GM18868 (cell line): ENCODE measurements at regions not wholly inside any gene's neighbourhood (a gene's known extent, or its start where the extent isn't known, plus 50 kb on each side); places are given as distances from the start of the nearest gene placed in this dataset.
"Not testable (repeated sequence)": the region's sequence is repeated elsewhere in the genome, so short reads cannot be mapped to it uniquely, and the experiment has no call there.

Experiments used
- ATAC-seq: cut with Tn5 transposase; IDR thresholded peaks from one replicate; pipeline ENCODE4 v1.9.1; 2021; ENCODE audit warnings: mild to moderate bottlenecking, moderate library complexity; ENCODE audit not compliant: unreplicated experiment

GRCh38 chr7:13117103-13117502, 429.7 kb downstream of the ARL4A start:
- no peak for ATAC-seq

- no peak for ATAC-seq
Measured at GRCh38 chr7:13117592-13117991, 430.2 kb downstream of the ARL4A start.

DNA sequence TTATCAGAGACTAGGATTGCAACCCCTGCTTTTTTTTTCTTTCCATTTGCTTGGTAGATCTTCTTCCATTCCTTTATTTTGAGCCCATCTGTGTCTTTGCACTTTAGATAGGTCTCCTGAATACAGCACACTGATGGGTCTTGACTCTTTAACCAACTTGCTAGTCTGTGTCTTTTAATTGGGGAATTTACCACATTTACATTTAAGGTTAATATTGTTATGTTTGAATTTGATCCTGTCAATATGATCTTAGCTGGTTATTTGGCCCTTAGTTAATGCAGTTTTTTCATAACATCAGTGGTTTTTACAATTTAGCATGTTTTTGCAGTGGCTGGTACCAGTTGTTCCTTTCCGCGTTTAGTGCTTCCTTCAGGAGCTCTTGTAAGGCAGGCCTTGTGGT, 437.2 kb downstream of the ARL4A start:
- not testable (repeated sequence) for ATAC-seq

DNA sequence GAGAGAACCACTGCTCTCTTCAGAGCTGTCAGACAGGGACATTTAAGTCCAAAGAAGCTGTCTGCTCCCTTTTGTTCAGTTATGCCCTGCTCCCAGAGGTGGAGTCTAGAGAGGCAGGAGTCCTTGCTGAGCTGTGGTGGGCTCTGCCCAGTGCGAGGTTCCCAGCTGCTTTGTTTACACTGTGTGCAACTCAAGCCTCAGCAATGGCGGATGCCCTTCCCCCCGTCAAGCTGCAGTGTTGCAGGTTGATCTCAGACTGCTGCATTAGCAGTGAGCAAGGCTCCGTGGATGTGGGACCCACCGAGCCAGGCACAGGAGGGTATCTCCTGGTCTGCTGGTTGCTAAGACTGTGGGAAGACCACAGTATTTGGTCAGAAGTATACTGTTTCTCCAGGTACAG, 438.9 kb downstream of the ARL4A start:
- no peak for ATAC-seq

- no peak for ATAC-seq
Measured at GRCh38 chr7:13130321-13130720, 442.9 kb downstream of the ARL4A start.

DNA sequence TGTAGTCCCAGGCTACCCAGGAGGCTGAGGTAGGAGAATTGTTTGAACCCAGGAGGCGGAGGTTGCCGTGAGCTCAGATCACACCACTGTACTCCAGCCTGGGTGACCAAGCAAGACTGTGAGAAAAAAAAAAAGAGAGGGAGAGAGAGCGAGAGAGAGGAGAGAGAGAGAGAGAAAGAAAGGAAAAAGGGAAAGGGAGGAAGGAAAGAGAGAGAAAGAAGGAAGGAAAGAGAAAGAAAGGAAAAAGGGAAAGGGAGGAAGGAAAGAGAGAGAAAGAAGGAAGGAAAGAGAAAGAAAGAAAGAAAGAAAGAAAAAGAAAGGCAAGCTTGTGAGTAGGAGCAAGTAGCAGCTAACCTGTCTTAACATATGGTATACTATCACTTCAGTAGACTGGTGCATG, 443.5 kb downstream of the ARL4A start:
- ATAC-seq = not testable (repeated sequence)

DNA sequence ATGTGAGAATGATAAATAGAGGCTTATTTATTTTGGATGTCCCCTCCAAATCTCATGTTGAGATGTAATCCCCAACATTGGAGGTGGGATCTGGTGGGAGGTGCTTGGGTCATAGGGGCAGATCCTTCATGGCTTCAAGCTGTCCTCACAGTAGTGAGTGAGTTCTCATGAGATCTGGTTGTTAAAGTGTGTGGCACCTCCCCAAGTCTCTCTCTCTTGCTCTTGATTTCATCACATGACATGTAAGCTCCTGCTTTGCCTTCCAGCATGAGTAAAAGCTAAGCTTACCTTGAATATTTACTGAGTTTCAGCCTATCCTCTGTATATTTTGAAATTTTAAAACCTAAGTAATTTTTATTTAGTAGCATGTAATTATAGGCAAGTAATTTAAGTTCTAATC, 444.9 kb downstream of the ARL4A start:
- no peak for ATAC-seq

DNA sequence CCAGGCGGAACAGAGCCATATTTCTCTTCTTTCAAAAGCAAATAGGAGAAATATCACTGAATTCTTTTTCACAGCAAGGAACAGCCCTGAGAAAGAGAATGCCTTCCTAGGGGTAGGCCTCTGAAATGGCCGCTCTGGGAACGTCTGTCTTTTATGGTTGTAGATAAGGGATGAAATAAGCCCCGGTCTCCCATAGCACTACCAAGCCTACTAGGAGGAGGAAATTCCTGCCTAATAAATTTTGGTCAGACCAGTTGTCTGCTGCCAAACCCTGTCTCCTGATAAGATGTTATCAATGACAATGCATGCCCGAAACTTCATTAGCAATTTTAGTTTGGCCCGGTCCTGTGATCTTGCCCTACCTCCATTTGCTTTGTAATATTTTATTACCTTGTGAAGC, 448.9 kb downstream of the ARL4A start:
- ATAC-seq = not testable (repeated sequence)

DNA sequence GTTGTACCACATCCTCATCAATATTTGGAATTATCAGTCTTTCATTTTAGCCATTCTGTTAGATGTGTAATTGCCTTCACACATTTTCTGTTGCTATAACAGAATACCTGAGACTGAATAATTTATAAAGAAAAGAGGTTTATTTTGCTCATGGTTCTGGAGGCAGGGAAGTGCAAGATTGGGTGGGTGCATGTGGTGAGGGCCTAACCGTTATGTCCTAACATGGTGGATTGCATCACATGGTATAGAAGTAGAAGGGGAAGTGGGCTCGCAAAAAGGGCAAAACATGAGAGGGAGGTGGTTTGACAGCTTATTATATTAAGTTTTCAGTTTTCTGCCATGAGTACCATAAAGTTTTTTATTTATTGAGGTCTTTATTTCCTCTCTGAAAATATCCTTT, 452.0 kb downstream of the ARL4A start:
- ATAC-seq = no peak

DNA sequence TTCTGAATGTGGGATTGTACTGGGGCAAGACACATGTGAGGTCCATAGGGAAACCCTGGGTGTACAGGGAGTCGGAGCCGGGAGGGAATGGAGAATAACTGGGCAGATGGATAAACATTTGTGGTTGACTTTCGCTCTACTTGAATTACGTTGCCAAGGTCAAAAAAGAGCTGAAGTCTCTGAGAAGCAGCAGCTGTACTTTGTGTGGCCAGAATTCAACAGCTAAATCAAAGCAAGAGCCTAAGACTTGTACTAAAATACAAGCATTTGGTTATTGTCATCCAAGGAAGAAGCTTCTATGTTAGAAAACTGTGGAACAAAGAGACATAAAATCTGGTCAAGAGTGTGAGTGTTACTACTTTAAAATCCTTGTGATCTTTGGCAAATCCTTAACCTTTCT, 457.2 kb downstream of the ARL4A start:
- no peak for ATAC-seq

GRCh38 chr7:13148548-13148947, 461.1 kb downstream of the ARL4A start:
- no peak for ATAC-seq

- no peak for ATAC-seq
Measured at GRCh38 chr7:13151978-13152377, 464.5 kb downstream of the ARL4A start.

DNA sequence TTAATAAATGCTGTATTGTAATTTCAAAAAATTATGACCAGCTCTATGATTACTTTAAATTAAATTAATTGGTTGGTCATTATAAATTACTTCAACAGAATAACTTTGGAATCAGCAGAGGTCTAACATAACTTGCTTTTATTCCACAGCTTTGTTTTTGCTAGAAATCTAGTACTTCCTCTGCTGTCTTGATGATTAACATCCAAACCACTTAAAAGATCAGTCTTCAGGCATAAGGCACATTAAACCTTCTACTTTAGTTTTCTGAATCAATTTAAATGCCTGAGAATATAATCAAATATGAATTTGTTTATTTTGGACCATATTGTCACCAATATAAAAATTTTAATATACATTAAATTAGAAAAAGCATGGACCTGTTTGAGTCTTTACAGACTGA, 465.3 kb downstream of the ARL4A start:
- ATAC-seq = no peak

DNA sequence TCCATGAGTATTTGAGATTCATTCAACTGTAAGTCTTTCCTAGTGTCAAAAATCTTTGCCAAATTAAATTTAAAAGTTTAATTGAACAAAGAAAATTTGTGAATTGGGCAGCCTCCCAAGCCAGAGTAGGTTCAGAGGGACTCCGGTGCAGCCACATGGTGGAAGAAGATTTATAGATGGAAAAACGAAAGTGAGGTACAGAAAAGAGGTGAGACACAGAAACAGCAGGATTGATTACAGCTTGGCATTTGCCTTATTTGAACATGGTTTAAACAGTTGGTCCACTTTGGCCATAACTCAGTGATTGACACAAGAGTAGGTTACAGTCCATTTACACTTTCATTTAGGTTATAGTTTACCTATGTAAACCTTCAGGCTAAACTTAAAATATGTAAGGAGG, 465.8 kb downstream of the ARL4A start:
- ATAC-seq = no peak

DNA sequence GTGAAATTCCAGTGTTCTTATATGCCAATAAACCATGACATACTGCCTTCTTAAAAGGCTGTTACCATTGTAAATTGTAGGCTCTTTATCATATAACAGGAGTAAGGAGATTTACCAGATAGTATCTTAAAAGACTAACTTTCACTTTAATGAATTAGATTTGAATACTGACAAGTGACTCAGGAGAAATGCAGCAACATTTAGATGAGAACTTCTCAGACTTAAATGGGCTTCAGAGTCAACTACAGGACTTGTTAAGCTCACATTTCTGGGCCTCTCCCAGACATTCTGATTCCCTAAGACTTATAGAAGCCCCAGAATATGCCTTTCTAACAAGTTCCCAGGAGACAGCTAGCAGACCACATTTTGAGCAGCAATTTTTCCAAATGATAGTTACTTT, 466.3 kb downstream of the ARL4A start:
- ATAC-seq = no peak

DNA sequence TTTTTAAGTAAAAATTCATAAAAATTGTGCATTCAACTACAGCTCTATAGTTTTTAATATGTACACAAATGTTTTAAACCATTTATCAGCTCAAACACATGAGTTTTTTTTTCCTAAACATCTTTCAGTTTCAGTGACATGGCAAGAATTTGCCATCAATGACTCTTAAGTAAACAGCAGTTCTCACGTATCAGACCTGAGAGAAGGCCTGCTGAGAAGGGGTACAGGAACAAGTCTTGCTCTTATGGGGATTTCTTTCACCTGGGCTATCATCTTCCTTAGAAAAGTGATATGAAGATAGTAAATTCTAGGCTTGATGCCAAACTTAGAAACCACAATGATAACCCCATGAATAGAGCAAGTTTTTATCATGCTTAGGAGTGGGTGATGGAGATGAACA, 467.8 kb downstream of the ARL4A start:
- ATAC-seq = peak; percentile 51

DNA sequence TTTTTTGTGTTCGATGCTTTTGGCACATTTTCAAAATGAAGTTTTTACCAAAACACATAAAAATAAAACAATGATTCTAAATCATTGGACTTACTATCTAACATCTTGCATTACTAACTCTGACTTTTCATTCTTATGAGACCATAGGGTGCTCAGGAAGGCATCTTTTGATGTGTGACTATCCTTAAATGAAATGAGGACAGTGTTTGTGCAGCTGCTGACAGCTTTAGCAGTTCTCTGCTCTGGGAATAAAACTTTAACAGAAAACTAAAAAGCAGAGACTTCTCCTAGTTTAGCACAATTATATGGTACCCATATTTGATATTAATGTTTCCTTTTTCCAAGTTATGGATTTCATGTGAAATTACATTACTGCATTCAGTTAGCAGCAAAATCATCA, 471.6 kb downstream of the ARL4A start:
- ATAC-seq = no peak

GRCh38 chr7:13159467-13160184, 472.2 kb downstream of the ARL4A start:
- ATAC-seq = no peak

- ATAC-seq = no peak
Measured at GRCh38 chr7:13161125-13161524, 473.7 kb downstream of the ARL4A start.

DNA sequence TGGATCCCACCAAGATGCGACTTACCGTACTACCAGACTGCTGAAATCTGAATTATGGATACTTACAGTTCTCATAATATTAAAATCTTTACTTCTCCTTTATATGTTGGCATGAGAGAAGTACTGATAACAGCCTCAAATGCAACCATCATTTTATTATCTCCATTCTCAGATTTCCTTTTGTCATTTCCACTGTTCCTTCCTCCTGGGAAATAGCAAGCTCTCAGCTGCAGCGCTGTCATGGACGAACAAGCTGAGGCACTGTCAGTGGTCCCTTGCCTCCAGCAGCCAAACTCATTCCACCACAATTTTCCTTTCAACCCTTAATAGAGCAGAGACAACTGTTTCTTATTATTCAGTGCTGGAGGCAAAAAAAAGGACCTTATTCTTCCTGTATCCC, 478.4 kb downstream of the ARL4A start:
- ATAC-seq = no peak

GRCh38 chr7:13166801-13167200, 479.4 kb downstream of the ARL4A start:
- ATAC-seq = no peak

GRCh38 chr7:13169356-13169755, 481.9 kb downstream of the ARL4A start:
- ATAC-seq = no peak

- no peak for ATAC-seq
Measured at GRCh38 chr7:13174991-13175390, 487.6 kb downstream of the ARL4A start.
